Mesendoderm (in vitro differentiated cells): ENCODE measurements at regions not wholly inside any gene's neighbourhood (a gene's known extent, or its start where the extent isn't known, plus 50 kb on each side); places are given as distances from the start of the nearest gene placed in this dataset.
"Not testable (repeated sequence)": the region's sequence is repeated elsewhere in the genome, so short reads cannot be mapped to it uniquely, and the experiment has no call there.

Experiments used
- DNase-seq: peaks from one replicate; pipeline ENCODE4 v3.0.0; 2013
- H2AK5ac ChIP-seq: 2 replicates; pipeline ENCODE4 v1.6.1; 2013; ENCODE audit warnings: low read length, inconsistent platforms
- H2BK120ac ChIP-seq: 2 replicates; pipeline ENCODE4 v1.6.1; 2013; ENCODE audit warnings: low read depth, mild to moderate bottlenecking, low read length, moderate library complexity, mixed read lengths
- H2BK15ac ChIP-seq: replicated peaks from 2 replicates; pipeline ENCODE4 v1.6.1; 2013; ENCODE audit warnings: low read depth, mild to moderate bottlenecking, moderate library complexity
- H2BK5ac ChIP-seq: 2 replicates; pipeline ENCODE4 v1.6.1; 2013; ENCODE audit warnings: low read length, inconsistent platforms
- H3K18ac ChIP-seq: 2 replicates; pipeline ENCODE4 v1.6.1; 2013; ENCODE audit warnings: mild to moderate bottlenecking, low read length, mixed read lengths
- H3K23ac ChIP-seq: one replicate; pipeline ENCODE4 v1.6.1; 2013; ENCODE audit warnings: low read length
- H3K27ac ChIP-seq: 2 replicates; pipeline ENCODE4 v1.5.1; 2013; ENCODE audit warnings: low read depth, mild to moderate bottlenecking, inconsistent platforms, low read length, moderate library complexity
- H3K27me3 ChIP-seq: 2 replicates; pipeline ENCODE4 v1.6.1; 2013; ENCODE audit warnings: low read length, control low read depth, mild to moderate bottlenecking, inconsistent platforms; ENCODE audit not compliant: insufficient read depth, poor library complexity
- H3K36me3 ChIP-seq: 2 replicates; pipeline ENCODE4 v1.6.1; 2013; ENCODE audit warnings: low read length, inconsistent platforms; ENCODE audit not compliant: control insufficient read depth, insufficient read depth
- H3K4ac ChIP-seq: one replicate; pipeline ENCODE4 v1.6.1; 2013; ENCODE audit warnings: low read depth, mild to moderate bottlenecking, low read length, moderate library complexity
- H3K4me1 ChIP-seq: 2 replicates; pipeline ENCODE4 v1.6.1; 2013; ENCODE audit warnings: low read depth, low read length, inconsistent platforms; ENCODE audit not compliant: control insufficient read depth
- H3K4me2 ChIP-seq: 2 replicates; pipeline ENCODE4 v1.6.1; 2013; ENCODE audit warnings: low read length
- H3K4me3 ChIP-seq: 2 replicates; pipeline ENCODE4 v1.5.1; 2013; ENCODE audit warnings: mild to moderate bottlenecking, low read length
- H3K56ac ChIP-seq: one replicate; pipeline ENCODE4 v1.6.1; 2013; ENCODE audit warnings: low read length
- H3K79me1 ChIP-seq: 2 replicates; pipeline ENCODE4 v1.6.1; 2013; ENCODE audit warnings: low read length, inconsistent platforms
- H3K79me2 ChIP-seq: 2 replicates; pipeline ENCODE4 v1.6.1; 2013; ENCODE audit warnings: mild to moderate bottlenecking, low read length; ENCODE audit not compliant: control insufficient read depth, insufficient read depth
- H3K9ac ChIP-seq: 2 replicates; pipeline ENCODE4 v1.6.1; 2013; ENCODE audit warnings: low read length, inconsistent platforms
- H4K5ac ChIP-seq: one replicate; pipeline ENCODE4 v1.6.1; 2013; ENCODE audit warnings: low read length
- H4K8ac ChIP-seq: one replicate; pipeline ENCODE4 v1.6.1; 2013; ENCODE audit warnings: low read depth, mild to moderate bottlenecking, control low read depth, low read length, moderate library complexity
- WGBS: extraction: QIAGEN DNeasy Blood & Tissue Kit; methylation state at CpG from one replicate; pipeline ENCODE4 v1.1.7; 2013; ENCODE audit warnings: low lambda C conversion rate, missing lambda C conversion rate; ENCODE audit not compliant: insufficient coverage; ENCODE audit errors: extremely low coverage; 5-methylcytosine and 5-hydroxymethylcytosine counted together

DNA sequence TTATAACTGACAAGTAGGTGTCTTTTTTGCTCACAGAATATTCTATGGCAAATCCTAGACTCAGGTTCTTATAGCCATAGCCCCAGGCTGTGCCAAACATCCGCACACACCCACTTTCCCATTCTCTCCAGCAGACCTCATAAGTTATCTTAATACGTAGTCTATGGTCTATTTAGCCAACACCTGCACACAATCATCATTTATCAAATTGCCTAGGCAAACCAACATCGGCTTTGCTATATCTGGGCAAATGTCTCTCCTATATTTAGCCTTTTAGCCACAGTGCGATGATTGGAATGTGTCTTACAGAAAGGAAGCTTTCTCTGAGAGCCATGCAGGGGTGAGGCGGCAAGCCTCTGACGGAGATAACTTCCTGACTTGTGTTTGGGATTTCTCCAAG, 128.0 kb downstream of the POTEC start:
- not testable (repeated sequence) for H3K79me1 ChIP-seq, H3K9ac ChIP-seq, H3K23ac ChIP-seq, H3K56ac ChIP-seq, H3K18ac ChIP-seq, H3K27me3 ChIP-seq, H3K4ac ChIP-seq, H2BK15ac ChIP-seq, H3K27ac ChIP-seq, H2BK5ac ChIP-seq, H4K5ac ChIP-seq, H2BK120ac ChIP-seq, H3K4me1 ChIP-seq, DNase-seq, H3K36me3 ChIP-seq, H3K79me2 ChIP-seq, H2AK5ac ChIP-seq, H3K4me3 ChIP-seq, H3K4me2 ChIP-seq, H4K8ac ChIP-seq
- no CpG with 5 or more reads among the region's 6 CpGs for WGBS

GRCh38 chr18:14395533-14395932, 147.9 kb downstream of the POTEC start:
- H3K56ac ChIP-seq, H3K27me3 ChIP-seq, H3K36me3 ChIP-seq, H3K79me2 ChIP-seq, H2AK5ac ChIP-seq, H3K4me1 ChIP-seq, H3K4me3 ChIP-seq, H4K5ac ChIP-seq, H3K4ac ChIP-seq, H2BK120ac ChIP-seq, H3K79me1 ChIP-seq, H4K8ac ChIP-seq, DNase-seq, H3K9ac ChIP-seq, H3K27ac ChIP-seq, H2BK15ac ChIP-seq, H2BK5ac ChIP-seq, H3K18ac ChIP-seq, H3K23ac ChIP-seq, H3K4me2 ChIP-seq: not testable (repeated sequence)
- no CpG with 5 or more reads among the region's 3 CpGs for WGBS

DNA sequence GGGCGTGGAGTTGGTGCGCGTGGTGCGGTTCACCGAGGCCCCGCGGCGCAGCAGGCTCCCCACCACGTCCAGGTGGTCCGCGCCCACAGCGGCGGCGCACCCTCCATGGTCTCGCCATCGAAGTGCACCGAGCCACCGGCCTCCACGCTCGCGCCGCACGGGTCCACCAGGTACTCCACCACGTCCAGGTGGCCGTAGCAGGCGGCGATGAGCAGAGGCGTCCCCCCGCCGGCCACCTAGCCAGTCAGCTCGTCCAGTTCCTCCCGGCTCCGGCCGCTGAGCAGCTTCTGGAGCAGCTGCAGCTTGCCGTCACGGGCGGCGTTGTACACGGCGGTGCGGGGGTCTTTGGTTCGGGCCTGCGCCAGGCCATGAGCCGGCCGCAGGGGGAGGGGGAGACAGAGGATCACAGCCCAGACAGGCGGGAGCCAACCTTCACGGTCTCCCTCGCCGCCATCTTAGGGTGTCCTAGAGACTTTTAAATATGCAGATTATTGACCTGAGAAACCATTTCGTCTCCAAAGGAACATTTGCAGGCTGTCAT, 149.8 kb downstream of the POTEC start:
- no CpG with 5 or more reads among the region's 50 CpGs for WGBS
- H3K36me3 ChIP-seq, H3K23ac ChIP-seq, H3K9ac ChIP-seq, H3K27me3 ChIP-seq, H3K27ac ChIP-seq, H2AK5ac ChIP-seq, H3K4me1 ChIP-seq, H2BK5ac ChIP-seq, H2BK15ac ChIP-seq, H2BK120ac ChIP-seq, H4K8ac ChIP-seq, H3K4ac ChIP-seq, DNase-seq, H3K56ac ChIP-seq, H3K79me2 ChIP-seq, H4K5ac ChIP-seq, H3K4me2 ChIP-seq, H3K79me1 ChIP-seq, H3K18ac ChIP-seq, H3K4me3 ChIP-seq: not testable (repeated sequence)

DNA sequence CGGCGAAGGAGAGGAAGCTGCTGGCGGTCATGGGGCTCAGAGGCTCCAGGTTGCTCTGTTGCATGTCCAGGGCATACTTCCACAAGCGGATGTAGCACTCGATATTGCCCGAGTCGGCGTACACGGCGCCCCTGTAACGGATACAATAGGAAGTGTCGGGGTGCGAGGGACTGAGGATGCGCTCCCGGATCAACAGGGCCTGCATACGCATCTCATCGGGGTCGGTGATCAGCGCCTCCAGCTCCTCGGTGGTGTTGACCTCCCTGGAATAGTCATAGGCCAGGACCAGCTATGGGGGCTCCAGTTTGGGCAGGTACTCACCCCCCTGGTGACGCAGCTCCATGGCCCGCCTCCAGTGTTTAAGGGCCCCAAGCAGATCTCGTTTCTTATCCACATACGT, 150.8 kb downstream of the POTEC start:
- DNase-seq, H3K9ac ChIP-seq, H3K4me1 ChIP-seq, H3K4me3 ChIP-seq, H3K27ac ChIP-seq, H3K79me2 ChIP-seq, H3K36me3 ChIP-seq, H3K4ac ChIP-seq, H3K79me1 ChIP-seq, H3K23ac ChIP-seq, H3K27me3 ChIP-seq, H2BK15ac ChIP-seq, H2BK120ac ChIP-seq, H2AK5ac ChIP-seq, H3K18ac ChIP-seq, H3K56ac ChIP-seq, H3K4me2 ChIP-seq, H4K5ac ChIP-seq, H4K8ac ChIP-seq, H2BK5ac ChIP-seq: not testable (repeated sequence)
- WGBS, result no CpG with 5 or more reads among the region's 24 CpGs

DNA sequence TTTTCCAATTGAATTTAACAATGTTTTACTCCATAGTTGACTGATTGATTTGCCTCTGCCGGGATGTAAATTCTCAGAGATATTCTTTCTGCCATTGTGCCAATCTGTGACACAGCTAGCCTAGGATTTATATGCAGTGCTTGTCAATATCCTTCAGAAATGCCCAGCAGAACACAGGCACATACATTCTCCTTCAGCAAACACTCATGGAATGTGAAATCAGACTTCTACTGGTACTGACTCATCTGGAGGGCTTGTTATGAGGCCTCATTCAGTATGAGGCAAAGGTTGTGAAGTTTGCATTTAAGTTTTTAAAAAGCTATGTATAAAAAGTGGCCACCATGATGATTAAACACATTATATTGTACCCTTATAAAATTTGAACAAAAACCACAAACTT, 158.4 kb downstream of the POTEC start:
- H2BK15ac ChIP-seq, H3K4me1 ChIP-seq, H3K27ac ChIP-seq, H3K79me2 ChIP-seq, H3K36me3 ChIP-seq, H3K56ac ChIP-seq, H4K8ac ChIP-seq, H3K4me3 ChIP-seq, H2AK5ac ChIP-seq, DNase-seq, H3K4ac ChIP-seq, H2BK5ac ChIP-seq, H3K27me3 ChIP-seq, H3K9ac ChIP-seq, H2BK120ac ChIP-seq, H3K23ac ChIP-seq, H3K18ac ChIP-seq, H3K79me1 ChIP-seq, H3K4me2 ChIP-seq, H4K5ac ChIP-seq: not testable (repeated sequence)
- WGBS, result no CpG with 5 or more reads among the region's 1 CpG

DNA sequence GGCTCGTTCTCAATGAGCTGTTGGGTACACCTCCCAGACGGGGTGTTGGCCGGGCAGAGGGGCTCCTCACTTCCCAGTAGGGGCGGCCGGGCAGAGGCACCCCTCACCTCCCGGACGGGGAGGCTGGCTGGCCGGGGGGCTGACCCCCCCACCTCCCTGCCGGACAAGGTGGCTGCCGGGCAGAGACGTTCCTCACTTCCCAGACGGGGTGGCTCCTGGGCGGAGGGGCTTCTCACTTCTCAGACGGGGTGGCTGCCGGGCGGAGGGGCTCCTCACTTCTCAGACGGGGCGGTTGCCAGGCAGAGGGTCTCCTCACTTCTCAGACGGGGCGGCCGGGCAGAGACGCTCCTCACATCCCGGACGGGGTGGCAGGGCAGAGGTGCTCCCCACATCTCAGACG, 160.7 kb downstream of the POTEC start:
- not testable (repeated sequence) for H3K56ac ChIP-seq, DNase-seq, H3K27ac ChIP-seq, H3K36me3 ChIP-seq, H2BK5ac ChIP-seq, H4K8ac ChIP-seq, H2AK5ac ChIP-seq, H3K79me2 ChIP-seq, H4K5ac ChIP-seq, H3K27me3 ChIP-seq, H3K23ac ChIP-seq, H3K79me1 ChIP-seq, H3K9ac ChIP-seq, H3K18ac ChIP-seq, H2BK15ac ChIP-seq, H3K4me2 ChIP-seq, H3K4me3 ChIP-seq, H3K4me1 ChIP-seq, H3K4ac ChIP-seq, H2BK120ac ChIP-seq
- WGBS, result no CpG with 5 or more reads among the region's 25 CpGs
